GM12878 (cell line): ENCODE measurements at regions not wholly inside any gene's neighbourhood (a gene's known extent, or its start where the extent isn't known, plus 50 kb on each side); places are given as distances from the start of the nearest gene placed in this dataset.

Experiments used
- ATAC-seq: fragments of 200-7000 bp; cut with Tn5 transposase; 3 replicates; pipeline ENCODE4 v1.9.1; 2020; ENCODE audit warnings: mild to moderate bottlenecking, moderate library complexity
- BruUV-seq: library from RNA; stranded (reverse); fragments of 400-500 nt; replicated peaks from 2 replicates; lab custom pipeline; 2021; lab: Mats Ljungman, UMichigan
- CTCF ChIA-PET: fragments of 300-600 bp; sonication (Branson Sonifier 250); formaldehyde crosslinking; extraction: SDS; loops from one replicate; lab custom pipeline; 2021; ENCODE audit warnings: inconsistent platforms; lab: Yijun Ruan, JAX
- POLR2A ChIA-PET: fragments of 350-600 bp; formaldehyde crosslinking; extraction: SDS; loops from one replicate; lab custom pipeline; 2021; ENCODE audit warnings: inconsistent platforms; lab: Charles Lee
- RAD21 ChIA-PET: fragments of 300-600 bp; sonication (Branson Sonifier 250); formaldehyde crosslinking; loops from one replicate; lab custom pipeline; 2023; ENCODE audit warnings: antibody characterized with exemption; ENCODE audit not compliant: unreplicated experiment; lab: Charles Lee
- SMC1A ChIA-PET: fragments of 300-600 bp; sonication (Branson Sonifier 250); formaldehyde crosslinking; loops from one replicate; lab custom pipeline; 2023; ENCODE audit not compliant: unreplicated experiment, uncharacterized antibody; lab: Charles Lee
- DNase-seq: peaks from one replicate; pipeline ENCODE4 v3.0.0-alpha.2; 2011; ENCODE audit warnings: low read depth, low spot score
- FAIRE-seq: peaks from 3 replicates; lab custom pipeline; 2011; peaks lifted over from hg19 to GRCh38; lab: Jason Lieb, UNC
- H2AFZ ChIP-seq: 2 replicates; pipeline ENCODE4 v1.6.0; 2011; ENCODE audit warnings: low read depth, low read length, control low read depth; ENCODE audit not compliant: control insufficient read depth
- H3K27ac ChIP-seq: 2 replicates; pipeline ENCODE4 v1.5.1; 2011; ENCODE audit warnings: control low read depth; ENCODE audit not compliant: control insufficient read depth, insufficient read depth
- H3K27me3 ChIP-seq, 2 experiments: replicated peaks in 1 of 2; 2 replicates each; pipeline versions ENCODE4 v1.6.0 to v1.6.1; 2011; ENCODE audit warnings: low read length in 1 of 2; ENCODE audit not compliant: control insufficient read depth in 2 of 2, insufficient read depth in 2 of 2
- H3K36me3 ChIP-seq, 2 experiments: 2 replicates each; pipeline ENCODE4 v1.5.1; 2011; ENCODE audit warnings: low read length in 1 of 2; ENCODE audit not compliant: control insufficient read depth in 2 of 2, insufficient read depth in 2 of 2
- H3K4me1 ChIP-seq: 2 replicates; pipeline ENCODE4 v1.6.1; 2011; ENCODE audit warnings: mild to moderate bottlenecking, low read length, moderate library complexity, mixed read lengths; ENCODE audit not compliant: control insufficient read depth, insufficient read depth
- H3K4me2 ChIP-seq: 2 replicates; pipeline ENCODE4 v1.6.0; 2011; ENCODE audit warnings: control low read depth; ENCODE audit not compliant: control insufficient read depth, insufficient read depth
- H3K4me3 ChIP-seq: fragments of 200-600 bp; sonication (generic); 2 replicates; pipeline ENCODE4 v1.5.1; 2016
- H3K79me2 ChIP-seq: 2 replicates; pipeline ENCODE4 v1.6.0; 2011; ENCODE audit warnings: low read length; ENCODE audit not compliant: control insufficient read depth, insufficient read depth
- H3K9ac ChIP-seq: 2 replicates; pipeline ENCODE4 v1.8.0; 2011; ENCODE audit warnings: low read length, control low read depth, mixed read lengths; ENCODE audit not compliant: control insufficient read depth, insufficient read depth
- H3K9me3 ChIP-seq: replicated peaks from 3 replicates; pipeline ENCODE4 v1.5.1; 2011; ENCODE audit warnings: mild to moderate bottlenecking, low read length; ENCODE audit not compliant: control insufficient read depth, insufficient read depth
- H4K20me1 ChIP-seq: 2 replicates; pipeline ENCODE4 v1.6.0; 2011; ENCODE audit not compliant: control insufficient read depth, insufficient read depth
- BCL11A ChIP-seq: IDR thresholded peaks from 2 replicates; pipeline ENCODE4 v1.6.1; 2011; ENCODE audit warnings: low read depth, low read length
- DPF2 ChIP-seq: fragments of 450-650 bp; IDR thresholded peaks from 2 replicates; pipeline ENCODE4 v1.6.1; 2017; ENCODE audit warnings: mild to moderate bottlenecking
- ESRRA ChIP-seq: IDR thresholded peaks from 2 replicates; pipeline ENCODE4 v1.6.1; 2012; ENCODE audit warnings: mild to moderate bottlenecking, low read length, improper control_type of control experiment
- JUND ChIP-seq: IDR thresholded peaks from 2 replicates; pipeline ENCODE4 v1.6.1; 2012; ENCODE audit warnings: low read depth, mild to moderate bottlenecking, low read length, improper control_type of control experiment, moderate library complexity
- NKRF ChIP-seq: fragments of 450-650 bp; conservative IDR thresholded peaks from 2 replicates; pipeline ENCODE4 v1.6.1; 2017; ENCODE audit warnings: mild to moderate bottlenecking, moderate library complexity
- POLR2A ChIP-seq: IDR thresholded peaks from 2 replicates; pipeline ENCODE4 v1.6.1; 2011; ENCODE audit warnings: low read depth, mild to moderate bottlenecking, low read length
- RBBP5 ChIP-seq: fragments of 200-600 bp; sonication (generic); conservative IDR thresholded peaks from 2 replicates; pipeline ENCODE4 v1.6.1; 2016
- RUNX3 ChIP-seq: IDR thresholded peaks from 2 replicates; pipeline ENCODE4 v1.6.1; 2012; ENCODE audit warnings: low read length, inconsistent platforms
- STAT3 ChIP-seq: IDR thresholded peaks from 2 replicates; pipeline ENCODE4 v1.6.1; 2011; ENCODE audit warnings: low read depth, low read length, improper control_type of control experiment
- WGBS: methylation state at CpG from one replicate; pipeline ENCODE4 v1.1.6; 2016; ENCODE audit warnings: low lambda C conversion rate; ENCODE audit not compliant: insufficient replicate concordance, insufficient coverage; ENCODE audit errors: missing lambda C conversion rate; 5-methylcytosine and 5-hydroxymethylcytosine counted together
- in situ Hi-C: fragments of 300-500 bp; cut with MboI; formaldehyde crosslinking; loops from 9 replicates; pipeline ENCODE4 v1.14.3; 2018; ENCODE audit warnings: mixed read lengths
- intact Hi-C: fragments of 100-400 bp; cut with micrococcal nuclease; formaldehyde crosslinking; loops from one replicate; pipeline ENCODE4 v1.14.2; 2022; ENCODE audit not compliant: unreplicated experiment
- TF ChIP-seq, protein P1 (sequence below): IDR thresholded peaks from 2 replicates; pipeline ENCODE4 v1.6.1; 2012; ENCODE audit warnings: improper control_type of control experiment, low read depth, low read length; ENCODE audit not compliant: insufficient replicate concordance

DNA sequence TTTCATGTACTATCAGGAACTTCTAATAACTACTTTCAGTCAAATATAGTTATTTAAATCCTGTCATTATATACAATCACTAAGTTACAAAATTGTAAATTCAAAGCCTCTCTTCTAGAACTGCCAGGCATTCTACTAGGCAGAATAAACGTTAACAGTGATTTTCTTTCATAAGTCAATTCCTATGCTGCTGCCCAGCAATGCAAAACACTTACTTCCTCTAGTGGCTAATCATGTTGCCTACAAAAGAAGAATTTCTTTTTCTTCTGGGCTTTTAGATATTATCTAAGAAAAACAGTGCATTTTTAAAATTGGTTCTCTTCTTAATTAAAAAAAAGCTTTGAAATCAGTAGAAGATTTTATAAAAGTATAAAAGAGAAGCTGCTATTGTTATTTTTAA, 509.8 kb upstream of the ADAMTS5 start:
- no TSS peak for BruUV-seq

GRCh38 chr21:27475363-27475955, 508.6 kb upstream of the ADAMTS5 start:
- H3K27ac ChIP-seq = no peak overlapping the region
- in situ Hi-C loops (no loop called here), intact Hi-C loops (no loop called here)
- WGBS = 58% methylated on average over 7 of the region's 7 CpGs
- H3K27me3 ChIP-seq = no peaks in the 10 kb centered on the region
- ATAC-seq = no peak
- no peak overlapping the region for H3K4me3 ChIP-seq
- ChIA-PET SMC1A (no interaction called here), RAD21 (no interaction called here), CTCF (no interaction called here), POLR2A (no interaction called here)
- H3K79me2 ChIP-seq = no peaks in the 10 kb centered on the region
- H3K36me3 ChIP-seq = no peaks in the 10 kb centered on the region
- no peak overlapping the region for H3K4me2 ChIP-seq
- no peak for DNase-seq
- no peaks in the 10 kb centered on the region; the same call in 2 of the 3 replicates for H3K9me3 ChIP-seq
- FAIRE-seq = no peak
- no peaks in the 10 kb centered on the region for H4K20me1 ChIP-seq
- BruUV-seq = no TSS peak
- H3K9ac ChIP-seq = no peak overlapping the region
- no peaks in the 10 kb centered on the region for H3K4me1 ChIP-seq
- H2AFZ ChIP-seq = no peak overlapping the region
- TF ChIP-seq BCL11A = no peak
- no peak for TF ChIP-seq NKRF
- TF ChIP-seq, protein P1, sequence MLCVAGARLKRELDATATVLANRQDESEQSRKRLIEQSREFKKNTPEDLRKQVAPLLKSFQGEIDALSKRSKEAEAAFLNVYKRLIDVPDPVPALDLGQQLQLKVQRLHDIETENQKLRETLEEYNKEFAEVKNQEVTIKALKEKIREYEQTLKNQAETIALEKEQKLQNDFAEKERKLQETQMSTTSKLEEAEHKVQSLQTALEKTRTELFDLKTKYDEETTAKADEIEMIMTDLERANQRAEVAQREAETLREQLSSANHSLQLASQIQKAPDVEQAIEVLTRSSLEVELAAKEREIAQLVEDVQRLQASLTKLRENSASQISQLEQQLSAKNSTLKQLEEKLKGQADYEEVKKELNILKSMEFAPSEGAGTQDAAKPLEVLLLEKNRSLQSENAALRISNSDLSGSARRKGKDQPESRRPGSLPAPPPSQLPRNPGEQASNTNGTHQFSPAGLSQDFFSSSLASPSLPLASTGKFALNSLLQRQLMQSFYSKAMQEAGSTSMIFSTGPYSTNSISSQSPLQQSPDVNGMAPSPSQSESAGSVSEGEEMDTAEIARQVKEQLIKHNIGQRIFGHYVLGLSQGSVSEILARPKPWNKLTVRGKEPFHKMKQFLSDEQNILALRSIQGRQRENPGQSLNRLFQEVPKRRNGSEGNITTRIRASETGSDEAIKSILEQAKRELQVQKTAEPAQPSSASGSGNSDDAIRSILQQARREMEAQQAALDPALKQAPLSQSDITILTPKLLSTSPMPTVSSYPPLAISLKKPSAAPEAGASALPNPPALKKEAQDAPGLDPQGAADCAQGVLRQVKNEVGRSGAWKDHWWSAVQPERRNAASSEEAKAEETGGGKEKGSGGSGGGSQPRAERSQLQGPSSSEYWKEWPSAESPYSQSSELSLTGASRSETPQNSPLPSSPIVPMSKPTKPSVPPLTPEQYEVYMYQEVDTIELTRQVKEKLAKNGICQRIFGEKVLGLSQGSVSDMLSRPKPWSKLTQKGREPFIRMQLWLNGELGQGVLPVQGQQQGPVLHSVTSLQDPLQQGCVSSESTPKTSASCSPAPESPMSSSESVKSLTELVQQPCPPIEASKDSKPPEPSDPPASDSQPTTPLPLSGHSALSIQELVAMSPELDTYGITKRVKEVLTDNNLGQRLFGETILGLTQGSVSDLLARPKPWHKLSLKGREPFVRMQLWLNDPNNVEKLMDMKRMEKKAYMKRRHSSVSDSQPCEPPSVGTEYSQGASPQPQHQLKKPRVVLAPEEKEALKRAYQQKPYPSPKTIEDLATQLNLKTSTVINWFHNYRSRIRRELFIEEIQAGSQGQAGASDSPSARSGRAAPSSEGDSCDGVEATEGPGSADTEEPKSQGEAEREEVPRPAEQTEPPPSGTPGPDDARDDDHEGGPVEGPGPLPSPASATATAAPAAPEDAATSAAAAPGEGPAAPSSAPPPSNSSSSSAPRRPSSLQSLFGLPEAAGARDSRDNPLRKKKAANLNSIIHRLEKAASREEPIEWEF = no peak
- no peak for TF ChIP-seq STAT3
- TF ChIP-seq ESRRA = no peak
- TF ChIP-seq POLR2A = no peak
- TF ChIP-seq RBBP5 = no peak

More for the DNA sequence above, 509.8 kb upstream of the ADAMTS5 start:
- DNase-seq (no peak), FAIRE-seq (no peak), ATAC-seq (no peak)
- no peak overlapping the region for H3K27ac ChIP-seq
- POLR2A ChIA-PET = no interaction called here
- WGBS = 0% methylated on average over 1 of the region's 1 CpG
- in situ Hi-C loops (no loop called here), intact Hi-C loops (no loop called here)
- H3K9ac ChIP-seq = no peak overlapping the region
- no peak overlapping the region for H3K4me2 ChIP-seq
- CTCF ChIA-PET = interaction anchor here (0.6 kb wide), 1 partner anchor 146 kb away, joined by 3 read pairs; no protein-coding TSS in a partner anchor
- TF ChIP-seq DPF2 (no peak), JUND (no peak), RUNX3 (no peak)
- no peaks in the 10 kb centered on the region for H4K20me1 ChIP-seq
- RAD21 ChIA-PET = no interaction called here
- no peaks in the 10 kb centered on the region for H3K79me2 ChIP-seq
- no peaks in the 10 kb centered on the region for H3K36me3 ChIP-seq
- H2AFZ ChIP-seq = no peak overlapping the region
- SMC1A ChIA-PET = no interaction called here
- no peak overlapping the region for H3K4me3 ChIP-seq
- no peaks in the 10 kb centered on the region; the same call in 2 of the 3 replicates for H3K9me3 ChIP-seq
- no peaks in the 10 kb centered on the region for H3K4me1 ChIP-seq
- H3K27me3 ChIP-seq = no peaks in the 10 kb centered on the region
